Activated CD8-positive, alpha-beta T cell treated with anti-CD3 and anti-CD28 coated beads, Interleukin-2, amount 10 ng/mL, durations not matched to agents 7 days and 5 days (primary cell): ENCODE measurements at regions not wholly inside any gene's neighbourhood (a gene's known extent, or its start where the extent isn't known, plus 50 kb on each side); places are given as distances from the start of the nearest gene placed in this dataset.

ENCODE experiments used
- ATAC-seq: fragments of 150-1000 bp; cut with Tn5 transposase; one replicate; pipeline ENCODE4 v1.10.0; 2021; ENCODE audit warnings: moderate library complexity
- CTCF ChIA-PET: fragments of 350-600 bp; sonication (Branson Sonifier 250); formaldehyde crosslinking; loops from one replicate; lab custom pipeline; 2021; ENCODE audit warnings: antibody characterized with exemption; lab: Charles Lee
- POLR2A ChIA-PET: fragments of 350-600 bp; sonication (Branson Sonifier 250); formaldehyde crosslinking; loops from one replicate; lab custom pipeline; 2021; ENCODE audit warnings: antibody characterized with exemption; lab: Charles Lee
- DNase-seq: peaks from one replicate; pipeline ENCODE4 v3.0.0-alpha.2; 2020
- H3K27ac Mint-ChIP-seq: one replicate; pipeline ENCODE4 v1.8.0; 2021; ENCODE audit warnings: mild to moderate bottlenecking, mixed read lengths
- H3K27me3 Mint-ChIP-seq: one replicate; pipeline ENCODE4 v1.8.0; 2021; ENCODE audit warnings: low read depth, mixed read lengths
- H3K36me3 Mint-ChIP-seq: one replicate; pipeline ENCODE4 v1.8.0; 2021; ENCODE audit warnings: low read depth, mixed read lengths
- H3K4me1 Mint-ChIP-seq: one replicate; pipeline ENCODE4 v1.8.0; 2021; ENCODE audit warnings: low read depth, mixed read lengths
- H3K4me3 Mint-ChIP-seq: one replicate; pipeline ENCODE4 v1.8.0; 2021; ENCODE audit warnings: mild to moderate bottlenecking, mixed read lengths
- H3K9me3 Mint-ChIP-seq: one replicate; pipeline ENCODE4 v1.8.0; 2022; ENCODE audit warnings: mixed read lengths; ENCODE audit not compliant: insufficient read depth

DNA sequence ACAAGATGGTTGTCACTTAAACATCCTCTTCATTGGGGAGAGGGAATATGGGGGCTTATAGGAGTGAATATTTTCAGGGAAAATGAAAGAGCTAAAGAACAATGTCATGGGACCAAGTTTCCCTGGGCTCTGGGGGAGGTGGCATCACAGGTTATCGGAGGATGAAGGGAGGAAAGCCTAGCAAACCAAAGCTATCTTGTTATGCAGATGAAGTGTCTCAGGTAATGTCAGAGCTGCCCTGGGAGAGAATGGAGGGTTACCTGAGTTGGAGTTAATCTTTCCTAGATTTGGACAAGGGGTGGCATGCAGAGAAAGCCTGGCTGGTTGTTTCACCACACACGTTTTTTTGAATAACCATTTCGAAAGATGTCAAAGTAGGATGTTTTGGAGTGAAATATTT lies 308.1 kb upstream of the ATP10A start:
- no peaks in the 10 kb centered on the region for H3K4me1 Mint-ChIP-seq
- H3K9me3 Mint-ChIP-seq, result peaks cover 4% of the 10 kb centered on the region
- ATAC-seq (no peak), DNase-seq (no peak)
- CTCF ChIA-PET, result no interaction called here
- H3K27me3 Mint-ChIP-seq, result no peaks in the 10 kb centered on the region
- no peak overlapping the region for H3K27ac Mint-ChIP-seq
- H3K4me3 Mint-ChIP-seq, result no peak overlapping the region
- H3K36me3 Mint-ChIP-seq, result no peaks in the 10 kb centered on the region
- POLR2A ChIA-PET, result no interaction called here

DNA sequence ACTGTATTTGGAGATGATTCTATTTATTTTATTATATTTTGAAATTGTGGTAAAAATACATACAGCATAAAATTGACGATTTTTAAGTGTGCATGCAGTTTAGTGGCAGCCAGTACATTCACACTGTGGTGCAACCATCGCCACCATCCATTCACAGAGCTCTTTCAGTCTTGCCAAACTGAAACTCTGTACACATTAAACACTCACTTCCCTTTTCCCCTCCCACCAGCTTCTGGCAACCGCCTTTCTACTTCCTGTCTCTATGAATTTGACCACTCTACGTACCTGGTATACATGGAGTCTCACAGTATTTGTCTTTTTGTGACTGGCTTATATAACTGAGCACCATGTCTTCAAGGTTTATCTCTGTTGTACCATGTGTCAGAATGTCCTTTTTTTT lies 303.3 kb upstream of the ATP10A start:
- ChIA-PET POLR2A (no interaction called here), CTCF (no interaction called here)
- Mint-ChIP-seq H3K4me1 (no peaks in the 10 kb centered on the region), H3K4me3 (no peak overlapping the region), H3K36me3 (no peaks in the 10 kb centered on the region), H3K9me3 (peaks cover 4% of the 10 kb centered on the region), H3K27ac (no peak overlapping the region), H3K27me3 (no peaks in the 10 kb centered on the region)
- ATAC-seq (no peak), DNase-seq (no peak)

DNA sequence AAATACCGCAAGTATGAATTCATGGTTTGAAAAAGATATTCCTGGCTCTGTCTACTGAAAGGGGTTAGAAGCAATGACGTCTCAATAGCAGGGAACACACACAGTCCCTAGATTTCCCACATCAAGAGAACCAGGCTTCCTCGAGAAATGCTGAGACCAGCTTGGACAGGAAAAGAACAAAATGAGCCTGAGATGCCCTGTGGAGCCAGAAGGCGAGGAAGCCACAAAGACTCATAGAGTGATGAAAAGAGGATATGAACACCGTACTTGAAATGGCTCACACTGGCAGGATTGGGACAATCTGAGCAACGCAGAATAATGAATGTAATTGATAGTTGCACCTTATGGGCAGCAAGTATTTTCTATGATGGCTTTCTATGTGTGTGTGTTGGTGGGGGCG lies 302.4 kb upstream of the ATP10A start:
- H3K9me3 Mint-ChIP-seq, result peaks cover 4% of the 10 kb centered on the region
- POLR2A ChIA-PET, result no interaction called here
- no peak overlapping the region for H3K4me3 Mint-ChIP-seq
- CTCF ChIA-PET, result no interaction called here
- no peak for DNase-seq
- no peaks in the 10 kb centered on the region for H3K36me3 Mint-ChIP-seq
- no peak for ATAC-seq
- H3K4me1 Mint-ChIP-seq, result no peaks in the 10 kb centered on the region
- no peak overlapping the region for H3K27ac Mint-ChIP-seq
- H3K27me3 Mint-ChIP-seq, result no peaks in the 10 kb centered on the region

DNA sequence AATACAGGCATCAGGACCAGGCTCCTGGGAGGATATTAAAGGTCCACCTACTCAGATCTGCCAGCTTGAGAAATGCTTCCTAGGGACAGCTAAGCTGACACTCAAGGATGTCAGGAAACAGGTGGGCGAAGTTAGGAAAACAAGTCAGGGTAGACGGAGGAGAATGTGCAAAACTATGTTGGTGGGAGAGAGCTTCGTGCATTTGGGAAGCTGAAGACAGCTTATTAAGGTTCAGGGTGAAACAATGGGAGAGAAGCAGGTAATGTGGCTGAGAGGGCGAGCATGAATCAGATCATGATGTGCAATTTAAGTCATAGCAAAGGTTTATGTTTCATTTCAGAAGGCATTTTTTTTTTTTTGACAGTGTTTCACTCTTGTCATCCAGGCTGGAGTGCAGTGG lies 297.2 kb upstream of the ATP10A start:
- ATAC-seq (no peak), DNase-seq (no peak)
- POLR2A ChIA-PET, result no interaction called here
- Mint-ChIP-seq H3K27ac (no peak overlapping the region), H3K4me3 (no peak overlapping the region), H3K9me3 (no peaks in the 10 kb centered on the region), H3K36me3 (no peaks in the 10 kb centered on the region), H3K4me1 (no peaks in the 10 kb centered on the region), H3K27me3 (no peaks in the 10 kb centered on the region)
- CTCF ChIA-PET, result no interaction called here

DNA sequence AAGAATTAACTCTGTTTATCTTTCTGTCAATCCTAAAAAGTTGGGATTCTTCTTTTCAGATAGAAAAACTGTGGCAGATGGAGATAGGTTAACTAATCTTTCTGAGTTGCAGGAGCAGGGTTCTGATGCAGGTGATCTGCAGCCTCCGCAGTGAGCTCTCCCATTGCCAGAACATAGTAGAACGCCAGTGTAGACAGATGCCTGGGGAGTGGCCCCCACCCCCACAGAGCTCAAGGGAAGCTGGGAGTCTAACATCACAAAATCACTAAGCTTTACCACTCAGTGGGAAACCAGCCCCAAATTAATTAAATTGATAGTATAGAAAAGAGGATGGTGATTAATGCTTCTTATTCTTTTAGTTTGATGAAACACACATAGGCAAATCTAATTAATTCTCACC lies 295.0 kb upstream of the ATP10A start:
- DNase-seq, result no peak

DNA sequence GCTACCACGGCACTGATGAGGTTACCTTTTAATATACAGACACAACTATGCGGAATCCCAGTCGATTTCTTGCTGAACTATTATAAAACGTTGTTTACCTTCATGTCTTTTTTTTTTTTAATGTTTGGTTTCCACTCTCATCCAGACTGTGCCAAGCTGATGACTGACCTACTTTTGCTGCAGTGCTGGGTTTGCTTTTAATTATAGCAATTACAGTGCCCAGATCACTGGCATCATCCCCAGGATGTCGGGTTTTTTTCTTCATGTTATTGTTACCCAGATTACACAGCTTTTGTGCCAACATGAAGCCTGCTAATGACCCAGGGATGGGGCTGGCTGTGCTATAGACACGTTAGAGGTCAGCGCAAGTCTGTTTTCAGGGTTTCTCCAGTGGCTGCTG lies 294.0 kb upstream of the ATP10A start:
- no peak for DNase-seq
- Mint-ChIP-seq H3K27ac (no peak overlapping the region), H3K4me1 (no peaks in the 10 kb centered on the region), H3K4me3 (no peak overlapping the region), H3K36me3 (no peaks in the 10 kb centered on the region), H3K9me3 (no peaks in the 10 kb centered on the region), H3K27me3 (no peaks in the 10 kb centered on the region)
- CTCF ChIA-PET, result no interaction called here
- ATAC-seq, result no peak
- POLR2A ChIA-PET, result interaction anchor here (0.7 kb wide), 1 partner anchor 202 kb away, joined by 3 read pairs; no protein-coding TSS in a partner anchor

More for the DNA sequence above, 295.0 kb upstream of the ATP10A start:
- ChIA-PET CTCF (no interaction called here), POLR2A (no interaction called here)
- no peaks in the 10 kb centered on the region for H3K4me1 Mint-ChIP-seq
- no peaks in the 10 kb centered on the region for H3K27me3 Mint-ChIP-seq
- ATAC-seq, result no peak
- no peak overlapping the region for H3K4me3 Mint-ChIP-seq
- H3K9me3 Mint-ChIP-seq, result no peaks in the 10 kb centered on the region
- no peaks in the 10 kb centered on the region for H3K36me3 Mint-ChIP-seq
- H3K27ac Mint-ChIP-seq, result no peak overlapping the region

DNA sequence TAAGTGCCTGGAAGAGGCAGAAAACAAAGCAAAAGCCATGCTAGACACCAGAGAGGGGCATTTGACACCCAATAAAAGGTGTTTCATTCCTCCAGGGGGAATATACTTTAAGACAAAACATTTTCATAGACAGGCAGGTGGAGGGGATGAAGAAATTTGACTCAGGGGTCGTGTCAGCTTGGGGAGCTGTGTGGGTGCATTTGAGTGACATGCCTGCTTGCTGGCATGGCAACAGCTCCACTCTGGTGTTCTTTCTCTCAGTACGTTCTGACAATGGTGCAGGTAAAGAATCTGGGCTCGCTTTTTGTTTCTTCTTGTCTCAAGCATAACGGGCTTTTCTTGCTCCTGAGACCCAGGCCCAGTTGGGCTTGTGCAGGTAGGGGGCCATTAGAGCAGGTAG lies 292.9 kb upstream of the ATP10A start:
- ATAC-seq (no peak), DNase-seq (no peak)
- POLR2A ChIA-PET, result no interaction called here
- H3K9me3 Mint-ChIP-seq, result no peaks in the 10 kb centered on the region
- H3K27ac Mint-ChIP-seq, result no peak overlapping the region
- no peak overlapping the region for H3K4me3 Mint-ChIP-seq
- no peaks in the 10 kb centered on the region for H3K27me3 Mint-ChIP-seq
- no peaks in the 10 kb centered on the region for H3K4me1 Mint-ChIP-seq
- H3K36me3 Mint-ChIP-seq, result no peaks in the 10 kb centered on the region
- CTCF ChIA-PET, result no interaction called here

DNA sequence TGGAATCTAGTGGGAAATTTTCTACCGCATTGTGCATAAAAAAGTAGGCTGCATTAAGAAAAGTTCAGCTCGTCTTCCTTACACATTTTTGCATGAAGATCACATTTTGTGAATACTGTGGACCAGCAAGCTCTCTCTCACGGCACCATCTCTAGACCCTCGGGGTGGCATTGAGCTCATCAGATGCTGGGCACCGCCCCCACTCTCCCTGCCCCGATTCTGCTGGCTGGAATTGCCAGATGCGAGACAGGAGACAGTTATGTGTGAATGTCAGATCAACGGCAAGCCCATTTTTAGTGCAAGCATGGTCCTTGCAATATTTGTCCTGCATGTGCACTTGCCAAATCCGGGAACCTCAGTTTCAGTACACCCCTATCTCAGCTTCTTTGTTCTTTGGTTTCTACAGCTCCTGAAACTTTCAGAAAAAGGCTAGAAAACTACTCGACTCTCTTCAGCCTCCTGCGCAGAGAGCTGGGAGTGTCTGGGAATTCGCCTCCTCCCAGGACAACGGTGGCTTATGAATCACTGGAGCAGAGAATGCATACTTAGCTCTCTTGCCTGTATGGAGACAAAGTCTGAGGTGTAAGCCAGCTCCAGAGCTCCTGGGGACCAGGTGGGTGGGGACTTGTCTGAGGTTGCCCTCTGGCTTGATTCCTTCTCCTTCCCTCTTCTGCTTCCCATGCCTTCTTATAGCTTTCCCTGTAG lies 285.2 kb upstream of the ATP10A start:
- Mint-ChIP-seq H3K27ac (no peak overlapping the region), H3K4me3 (no peak overlapping the region), H3K27me3 (no peaks in the 10 kb centered on the region), H3K36me3 (no peaks in the 10 kb centered on the region), H3K9me3 (no peaks in the 10 kb centered on the region), H3K4me1 (no peaks in the 10 kb centered on the region)
- CTCF ChIA-PET, result no interaction called here
- ATAC-seq (no peak), DNase-seq (no peak)
- POLR2A ChIA-PET, result no interaction called here

DNA sequence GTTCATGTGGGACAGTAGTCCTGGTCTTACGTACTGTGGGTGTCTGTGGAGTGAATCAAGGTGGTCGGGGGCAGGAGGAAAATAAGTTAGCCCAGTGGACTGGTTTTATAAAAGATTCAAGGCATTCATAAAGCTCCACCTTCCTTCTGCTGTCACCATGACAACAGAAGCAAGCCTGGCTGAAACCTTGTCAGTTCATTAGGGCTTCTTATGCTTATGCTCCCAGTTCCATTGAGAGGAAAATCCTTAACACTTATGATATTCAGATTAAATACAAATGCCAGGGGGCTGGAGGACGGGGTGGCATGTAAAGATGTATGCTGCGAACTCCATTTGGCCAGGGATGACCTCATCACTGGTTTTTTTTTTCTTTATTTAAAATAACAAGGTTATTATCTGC lies 283.1 kb upstream of the ATP10A start:
- H3K4me3 Mint-ChIP-seq, result no peak overlapping the region
- no peaks in the 10 kb centered on the region for H3K4me1 Mint-ChIP-seq

DNA sequence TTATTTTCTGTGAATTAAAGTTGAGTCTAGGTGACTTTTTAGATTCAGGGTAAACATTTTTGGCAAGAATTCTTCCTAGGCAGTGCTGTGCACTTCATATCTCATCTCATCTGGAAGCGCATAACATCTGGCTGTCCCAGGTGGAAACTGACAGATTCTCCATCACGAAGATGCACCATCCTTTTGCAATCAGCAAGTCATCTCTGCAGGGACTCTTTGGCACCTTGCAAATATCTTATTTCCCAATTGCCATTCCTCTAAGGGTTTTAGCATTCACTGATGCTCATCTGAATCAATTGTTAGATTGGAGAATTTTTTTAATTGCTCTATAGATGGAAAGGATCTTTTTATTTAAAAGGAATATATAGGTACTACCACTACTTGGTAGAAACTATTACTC lies 282.7 kb upstream of the ATP10A start:
- ChIA-PET POLR2A (no interaction called here), CTCF (no interaction called here)
- H3K9me3 Mint-ChIP-seq, result no peaks in the 10 kb centered on the region
- no peak overlapping the region for H3K27ac Mint-ChIP-seq
- no peak for ATAC-seq
- no peak overlapping the region for H3K4me3 Mint-ChIP-seq
- no peaks in the 10 kb centered on the region for H3K4me1 Mint-ChIP-seq
- no peak for DNase-seq
- H3K27me3 Mint-ChIP-seq, result no peaks in the 10 kb centered on the region
- H3K36me3 Mint-ChIP-seq, result no peaks in the 10 kb centered on the region

More for the DNA sequence above, 283.1 kb upstream of the ATP10A start:
- DNase-seq (no peak), ATAC-seq (no peak)
- ChIA-PET POLR2A (no interaction called here), CTCF (no interaction called here)
- Mint-ChIP-seq H3K36me3 (no peaks in the 10 kb centered on the region), H3K9me3 (no peaks in the 10 kb centered on the region), H3K27ac (no peak overlapping the region), H3K27me3 (no peaks in the 10 kb centered on the region)

DNA sequence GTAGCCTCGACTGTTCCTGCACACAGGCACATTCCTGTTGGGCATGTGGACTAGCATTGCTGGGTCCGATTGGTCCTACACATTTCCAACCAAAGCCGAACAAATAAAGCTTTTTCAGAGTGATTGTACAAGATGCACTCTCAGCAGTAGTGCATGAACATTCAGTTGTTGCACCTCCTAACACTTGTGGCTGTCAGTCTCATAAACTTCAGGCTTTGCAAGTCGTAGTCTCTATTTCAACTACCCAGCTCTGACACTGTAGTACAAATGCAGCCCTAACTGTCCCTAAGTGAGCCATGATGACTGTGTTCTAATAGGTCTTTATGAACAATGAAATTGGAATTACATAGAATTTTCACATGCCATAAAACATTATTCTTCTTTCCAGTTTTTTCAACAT lies 281.7 kb upstream of the ATP10A start:
- Mint-ChIP-seq H3K4me1 (no peaks in the 10 kb centered on the region), H3K36me3 (no peaks in the 10 kb centered on the region), H3K27ac (no peak overlapping the region), H3K4me3 (no peak overlapping the region), H3K27me3 (no peaks in the 10 kb centered on the region), H3K9me3 (no peaks in the 10 kb centered on the region)
- CTCF ChIA-PET, result no interaction called here
- ATAC-seq, result no peak
- POLR2A ChIA-PET, result no interaction called here
- DNase-seq, result no peak

DNA sequence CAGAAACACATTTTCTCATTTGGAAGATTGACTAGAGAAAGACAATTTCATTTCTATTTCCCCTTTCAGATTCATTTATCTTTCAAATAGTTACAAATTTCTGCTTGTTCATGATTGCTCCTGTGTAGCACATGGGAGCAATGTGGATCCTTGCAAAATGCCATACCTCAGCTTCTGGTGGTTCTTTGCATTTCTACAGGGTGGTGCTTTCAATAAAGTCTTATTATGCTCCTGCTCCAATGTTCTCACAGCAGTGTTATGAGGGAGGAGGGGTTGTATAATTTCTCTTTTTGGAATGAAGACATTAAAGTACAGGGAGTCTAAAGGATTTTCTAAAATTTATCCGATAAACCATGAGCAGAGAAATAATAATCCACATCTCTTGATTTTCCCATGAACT lies 280.1 kb upstream of the ATP10A start:
- DNase-seq (no peak), ATAC-seq (no peak)
- Mint-ChIP-seq H3K4me1 (no peaks in the 10 kb centered on the region), H3K9me3 (no peaks in the 10 kb centered on the region), H3K4me3 (no peak overlapping the region), H3K36me3 (no peaks in the 10 kb centered on the region), H3K27ac (no peak overlapping the region), H3K27me3 (no peaks in the 10 kb centered on the region)
- ChIA-PET POLR2A (no interaction called here), CTCF (no interaction called here)

DNA sequence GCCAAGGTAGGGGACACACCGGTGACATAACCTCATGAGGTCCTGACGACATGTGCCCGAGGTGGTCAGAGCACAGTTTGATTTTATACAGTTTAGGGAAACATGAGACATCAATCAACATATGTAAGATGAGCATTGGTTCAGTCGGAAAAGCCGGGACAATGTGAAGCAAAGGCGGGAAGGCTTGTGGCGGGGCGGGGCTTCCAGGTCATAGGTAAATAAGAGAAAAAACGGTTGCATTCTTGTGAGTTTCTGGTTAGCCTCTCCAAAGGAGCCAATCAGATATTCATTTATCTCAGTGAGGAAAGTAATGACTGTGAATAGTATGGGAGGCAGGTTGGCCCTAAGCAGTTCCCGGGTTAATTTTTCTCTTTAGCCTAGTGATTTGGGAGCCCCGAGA lies 271.7 kb upstream of the ATP10A start:
- ChIA-PET POLR2A (no interaction called here), CTCF (no interaction called here)
- DNase-seq, result no peak
- no peak for ATAC-seq
- H3K4me3 Mint-ChIP-seq, result no peak overlapping the region
- H3K27ac Mint-ChIP-seq, result no peak overlapping the region
- peaks cover 11% of the 10 kb centered on the region for H3K27me3 Mint-ChIP-seq
- H3K4me1 Mint-ChIP-seq, result no peaks in the 10 kb centered on the region
- H3K36me3 Mint-ChIP-seq, result no peaks in the 10 kb centered on the region
- H3K9me3 Mint-ChIP-seq, result no peaks in the 10 kb centered on the region
